GM21717 (cell line): ENCODE measurements at regions not wholly inside any gene's neighbourhood (a gene's known extent, or its start where the extent isn't known, plus 50 kb on each side); places are given as distances from the start of the nearest gene placed in this dataset.
"Not testable (repeated sequence)": the region's sequence is repeated elsewhere in the genome, so short reads cannot be mapped to it uniquely, and the experiment has no call there.

Source experiments
- ATAC-seq: cut with Tn5 transposase; IDR thresholded peaks from one replicate; pipeline ENCODE4 v1.9.1; 2021; ENCODE audit warnings: mild to moderate bottlenecking, moderate library complexity; ENCODE audit not compliant: unreplicated experiment

DNA sequence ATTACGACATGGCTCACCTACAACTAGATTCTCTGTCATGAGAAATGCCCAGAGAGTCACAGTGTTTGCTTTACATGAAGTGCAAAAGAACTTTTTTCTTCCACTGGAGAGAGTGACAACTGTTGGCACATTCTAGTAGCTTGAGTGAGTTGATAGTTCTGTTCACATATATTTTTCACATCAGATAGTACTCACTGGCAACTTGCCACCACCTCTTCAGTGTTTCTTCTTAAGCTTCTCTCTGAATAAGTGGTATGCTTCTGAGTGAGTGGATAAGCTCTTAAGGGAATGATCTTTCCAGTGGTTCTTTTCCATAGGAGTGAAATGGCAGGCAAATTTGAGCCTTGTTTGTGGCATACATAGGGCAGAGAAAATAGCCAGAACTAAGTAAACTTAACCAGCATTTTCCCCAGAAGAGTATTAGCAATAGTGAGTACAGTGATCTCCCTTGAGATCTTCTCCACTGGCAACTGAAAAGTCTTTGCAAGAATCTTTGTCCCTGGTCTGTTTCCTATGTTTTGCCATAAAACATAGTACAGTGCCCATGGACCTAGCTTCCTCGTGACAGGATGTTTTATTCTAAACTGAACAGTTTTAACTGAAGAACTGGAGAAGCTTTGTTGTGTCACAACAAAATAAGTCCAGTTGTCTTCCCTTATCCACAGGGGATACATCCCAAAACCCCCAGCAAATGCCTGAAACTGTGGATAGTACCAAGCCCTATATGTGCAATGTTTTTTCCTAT lies 125.4 kb upstream of the CDK13 start:
- no peak for ATAC-seq

DNA sequence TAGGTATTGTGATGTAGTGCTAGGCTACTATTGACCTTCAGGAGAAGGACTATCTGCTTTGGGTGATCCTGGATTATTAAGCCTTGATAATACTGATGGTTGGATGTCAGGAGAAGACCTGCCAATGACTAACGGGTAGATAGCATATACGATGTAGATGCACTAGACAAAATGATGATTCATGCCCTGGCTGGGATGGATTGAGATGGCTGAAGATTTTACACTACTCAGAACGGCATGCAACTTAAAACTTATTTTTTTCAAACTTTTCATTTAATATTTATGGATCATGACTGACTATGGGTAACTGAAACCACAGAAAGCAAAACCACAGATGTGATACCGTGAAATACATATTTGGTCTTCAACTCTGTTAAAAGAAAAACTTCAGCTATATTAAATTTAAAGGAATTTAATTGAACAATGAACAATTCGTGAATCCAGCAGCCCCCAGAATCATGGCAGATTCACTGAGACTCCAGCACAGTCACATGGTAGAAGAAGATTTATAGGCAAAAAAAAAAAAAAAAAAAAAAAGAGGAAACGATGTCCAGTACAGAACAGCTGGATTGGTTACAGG lies 124.6 kb upstream of the CDK13 start:
- ATAC-seq, result no peak

DNA sequence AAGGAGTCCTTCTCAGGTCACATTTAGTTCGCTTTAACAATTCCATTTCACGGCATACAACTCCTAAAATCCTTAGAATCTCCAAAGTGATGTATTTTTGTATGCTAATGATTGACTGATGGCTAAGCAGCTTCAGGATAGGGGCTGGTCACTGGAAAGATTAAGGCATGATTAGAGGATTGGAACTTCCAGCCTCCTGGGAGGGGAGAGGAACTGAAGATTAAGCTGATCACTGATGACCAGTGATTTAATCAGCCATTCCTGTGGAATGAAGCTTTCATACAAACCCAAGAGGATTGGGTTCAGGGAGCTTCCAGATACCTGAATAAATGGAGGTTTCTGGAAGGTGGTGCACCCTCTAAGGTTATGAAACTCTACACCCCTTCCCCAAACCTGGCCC lies 123.9 kb upstream of the CDK13 start:
- no peak for ATAC-seq

DNA sequence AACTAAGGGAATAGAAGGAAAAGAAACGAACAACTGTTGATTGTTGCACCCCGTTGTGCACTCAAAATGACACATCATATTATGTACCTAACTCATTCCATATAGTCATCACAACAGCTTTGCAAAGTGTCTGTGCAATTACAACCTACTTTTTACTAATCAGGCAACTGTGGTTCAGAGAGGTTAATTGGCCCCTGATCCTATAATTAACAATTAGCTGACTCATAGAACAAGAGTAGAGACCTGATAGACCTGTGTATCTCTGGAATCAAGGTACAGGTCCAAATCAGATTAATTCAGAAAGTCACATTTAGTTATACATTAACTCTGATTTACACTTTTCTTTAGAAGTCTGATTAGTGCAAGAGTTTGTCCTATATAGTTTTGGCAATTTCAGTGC lies 122.5 kb upstream of the CDK13 start:
- ATAC-seq, result no peak

DNA sequence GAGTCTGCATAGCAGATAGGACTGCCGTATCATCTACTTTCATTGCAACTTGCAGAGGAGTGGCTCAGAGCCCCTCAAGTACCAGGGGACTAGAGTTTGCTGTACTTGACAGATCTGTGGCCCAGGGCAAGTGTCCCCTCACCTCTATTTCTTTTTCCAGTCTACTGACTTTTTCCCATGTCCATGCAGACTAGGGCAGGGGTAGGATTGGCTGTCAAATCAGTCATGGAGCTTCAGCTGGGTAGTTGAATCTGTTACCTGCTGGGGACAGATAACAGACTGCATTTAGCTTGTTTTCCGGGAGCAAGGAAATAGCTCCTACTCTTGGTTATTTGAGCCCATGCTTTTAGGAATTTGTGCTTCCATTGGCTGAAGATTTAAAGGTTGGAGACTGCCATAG lies 121.0 kb upstream of the CDK13 start:
- no peak for ATAC-seq

DNA sequence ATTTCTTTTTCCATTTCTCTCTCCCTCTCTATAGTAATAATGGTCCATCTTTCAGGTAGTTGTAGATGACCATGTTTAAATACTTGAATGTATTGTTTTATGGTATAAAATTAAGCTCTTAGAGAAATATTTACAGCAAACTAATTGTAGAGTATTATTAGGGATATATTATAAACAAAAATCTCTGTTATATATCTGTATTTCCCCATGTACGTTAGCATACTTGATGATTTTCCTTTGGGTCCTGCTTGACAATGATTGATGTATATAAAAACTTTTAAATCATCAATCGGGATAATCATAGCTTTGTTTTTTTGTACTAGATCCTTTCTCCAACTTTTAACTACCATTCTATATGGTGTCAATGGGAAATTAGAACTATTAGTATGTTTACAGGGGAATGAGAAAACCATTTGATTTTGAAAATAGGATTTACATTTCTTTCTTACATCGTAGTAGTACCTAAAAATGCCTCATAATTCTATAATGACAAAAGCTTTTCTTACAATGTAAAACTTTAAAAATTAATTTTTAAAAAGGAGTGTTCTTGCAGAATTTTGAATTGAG lies 117.5 kb upstream of the CDK13 start:
- no peak for ATAC-seq

DNA sequence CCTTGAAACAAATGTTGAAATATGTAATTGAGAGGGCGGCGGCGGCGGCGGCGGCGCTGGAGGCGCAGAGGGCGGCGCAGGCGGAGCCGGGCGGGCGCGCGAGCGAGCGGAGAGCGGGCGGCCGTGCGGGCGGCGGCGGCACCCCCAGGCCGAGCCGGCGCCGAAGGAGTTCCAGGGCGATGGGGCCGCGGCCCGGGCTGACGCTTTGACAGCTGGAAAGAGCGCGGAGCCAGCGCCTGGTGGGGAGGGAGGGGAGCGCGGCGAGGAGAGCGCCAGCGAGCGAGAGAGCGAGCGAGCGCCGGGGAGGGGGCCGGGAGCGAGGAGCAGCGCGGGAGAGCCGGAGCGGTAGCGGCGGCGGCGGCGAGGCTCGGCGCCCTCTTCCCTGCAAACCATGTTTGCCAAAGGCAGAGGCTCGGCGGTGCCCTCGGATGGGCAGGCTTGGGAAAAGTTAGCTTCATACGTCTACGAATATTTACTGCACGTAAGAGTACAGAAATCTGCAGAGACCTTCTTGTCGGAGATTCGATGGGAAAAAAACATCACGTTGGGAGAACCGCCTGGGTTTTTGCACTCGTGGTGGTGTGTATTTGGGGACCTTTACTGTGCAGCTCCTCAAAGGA lies 116.8 kb upstream of the CDK13 start:
- not testable (repeated sequence) for ATAC-seq

DNA sequence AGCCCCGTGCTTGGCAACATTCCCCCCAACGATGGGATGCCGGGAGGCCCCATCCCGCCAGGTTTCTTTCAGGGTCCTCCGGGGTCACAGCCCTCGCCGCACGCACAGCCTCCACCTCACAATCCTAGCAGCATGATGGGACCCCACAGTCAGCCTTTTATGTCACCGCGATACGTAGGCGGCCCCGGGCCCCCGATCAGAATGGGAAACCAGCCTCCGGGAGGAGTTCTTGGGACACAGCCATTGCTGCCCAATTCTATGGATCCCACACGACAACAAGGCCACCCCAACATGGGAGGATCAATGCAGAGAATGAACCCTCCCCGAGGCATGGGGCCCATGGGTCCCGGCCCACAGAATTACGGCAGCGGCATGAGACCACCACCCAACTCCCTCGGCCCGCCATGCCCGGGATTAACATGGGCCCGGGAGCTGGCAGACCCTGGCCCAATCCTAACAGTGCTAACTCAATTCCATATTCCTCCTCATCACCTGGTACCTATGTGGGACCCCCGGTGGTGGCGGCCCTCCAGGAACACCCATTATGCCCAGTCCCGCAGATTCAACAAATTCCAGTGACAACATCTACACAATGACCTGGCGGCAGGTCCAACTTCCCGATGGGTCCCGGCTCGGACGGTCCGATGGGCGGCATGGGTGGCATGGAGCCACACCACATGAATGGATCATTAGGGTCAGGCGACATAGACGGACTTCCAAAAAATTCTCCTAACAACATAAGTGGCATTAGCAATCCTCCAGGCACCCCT lies 116.0 kb upstream of the CDK13 start:
- ATAC-seq, result not testable (repeated sequence)

DNA sequence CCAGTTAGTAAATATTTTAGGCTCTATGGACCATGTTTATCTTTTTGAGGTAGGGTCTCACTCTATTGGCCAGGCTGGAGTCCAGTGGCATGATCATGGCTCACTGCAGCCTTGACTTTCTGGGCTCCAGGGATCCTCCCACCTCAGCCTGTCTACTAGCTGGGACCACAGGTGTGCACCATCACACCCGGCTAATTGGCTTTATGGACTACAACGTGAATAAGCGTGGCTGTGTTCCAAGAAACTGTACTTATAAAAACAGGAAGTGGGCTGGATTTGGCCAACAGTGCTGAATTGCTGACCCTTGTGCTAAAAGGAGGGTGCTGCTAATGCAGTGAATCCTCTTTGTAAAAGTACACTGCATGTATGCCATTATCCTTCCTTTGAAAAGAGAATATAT lies 111.7 kb upstream of the CDK13 start:
- no peak for ATAC-seq

DNA sequence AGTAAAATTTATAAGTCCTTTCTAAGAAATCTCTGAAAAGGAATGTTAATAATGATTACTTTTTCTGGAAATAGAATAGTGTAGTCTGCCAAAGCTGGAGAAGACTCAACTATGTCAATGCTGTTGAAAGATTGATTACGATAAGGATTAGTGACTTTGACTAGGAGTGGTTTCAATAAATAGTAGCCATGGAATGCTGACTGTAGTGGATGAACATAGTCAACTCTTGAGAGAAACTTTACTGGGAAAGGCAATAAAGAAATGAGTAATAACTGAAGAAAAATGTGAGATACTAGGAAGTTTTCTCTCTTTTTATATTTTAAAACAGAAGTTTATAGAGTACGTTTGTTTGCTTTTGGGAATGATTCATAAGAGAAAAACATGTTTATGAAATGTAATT lies 105.0 kb upstream of the CDK13 start:
- ATAC-seq, result no peak

DNA sequence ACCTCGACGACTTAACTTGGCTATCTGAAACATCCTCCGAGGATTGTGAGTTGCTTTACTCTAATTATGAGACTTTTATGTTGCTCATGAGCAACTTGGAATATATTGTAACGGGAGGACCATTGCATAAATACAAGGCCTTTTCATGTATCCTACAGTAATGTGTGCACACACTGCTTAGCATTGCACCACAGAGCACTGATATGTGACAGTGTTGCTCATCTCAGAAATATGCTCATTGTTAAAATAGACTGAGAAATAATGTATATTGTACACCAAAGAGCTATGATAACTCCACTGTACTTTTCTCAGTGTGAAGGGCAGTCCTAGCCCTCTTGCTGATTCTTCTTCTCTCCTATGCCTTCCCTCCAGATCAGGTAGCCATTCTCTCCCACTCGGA lies 102.8 kb upstream of the CDK13 start:
- no peak for ATAC-seq

DNA sequence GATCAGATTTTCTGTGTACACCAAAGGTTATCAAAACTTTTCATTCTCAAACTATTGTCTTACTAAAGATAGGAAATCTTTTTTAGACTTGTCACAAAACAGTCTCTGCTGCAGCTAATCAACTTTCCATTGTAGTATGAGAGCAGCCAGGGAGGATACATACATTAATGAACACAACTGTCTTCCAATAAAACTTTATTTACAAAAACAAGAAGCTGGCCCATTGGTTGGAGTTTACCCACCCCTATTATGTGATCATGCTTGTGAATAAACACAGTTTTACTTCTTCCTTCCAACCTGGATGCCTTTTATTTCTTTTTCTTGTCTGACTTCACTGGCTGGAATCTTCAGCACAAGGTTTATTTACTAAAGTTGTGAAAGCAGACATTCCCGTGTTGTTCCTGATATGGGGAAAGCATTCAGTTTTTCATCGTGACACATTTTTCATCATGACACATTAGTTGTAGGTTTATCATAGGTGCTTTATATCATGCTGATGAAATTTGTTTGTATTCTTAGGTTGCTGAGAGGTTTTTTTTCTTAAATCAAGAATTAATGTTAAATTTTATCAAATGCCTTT lies 98.5 kb upstream of the CDK13 start:
- ATAC-seq, result no peak

DNA sequence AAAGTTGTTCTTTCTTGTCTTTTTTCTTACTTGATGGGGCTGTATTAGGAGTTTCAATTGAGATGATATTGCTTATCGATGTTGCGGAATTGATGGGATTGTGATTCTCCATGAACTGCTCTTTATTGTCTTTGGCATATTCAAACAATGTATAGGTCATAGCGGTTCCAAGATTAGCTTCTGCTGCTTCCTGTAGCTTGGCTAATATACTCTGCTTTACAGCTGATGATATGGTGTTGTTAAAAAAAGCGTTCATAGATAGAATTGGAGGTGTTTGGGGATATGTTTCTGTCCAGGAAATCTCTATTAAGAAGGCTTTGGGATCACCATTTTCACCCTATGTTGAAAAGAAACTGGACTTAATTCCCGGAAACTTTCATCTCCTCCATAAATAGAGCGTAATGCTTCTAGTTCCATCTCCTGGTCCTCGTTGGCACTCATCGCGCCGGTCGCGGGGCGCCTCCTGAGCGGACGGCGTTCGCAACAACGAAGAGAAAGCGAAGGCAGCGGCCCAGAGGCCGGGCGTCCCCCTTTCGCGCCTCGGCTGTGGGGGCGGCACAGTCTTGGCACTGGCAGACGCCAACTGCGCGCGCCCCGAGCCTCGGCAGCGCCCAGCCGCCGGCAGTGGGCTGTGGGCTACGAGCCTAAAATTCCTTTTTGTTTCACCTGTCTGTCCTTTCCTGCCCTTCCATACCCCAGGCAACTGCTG lies 95.3 kb upstream of the CDK13 start:
- ATAC-seq, result peak; percentile 68

DNA sequence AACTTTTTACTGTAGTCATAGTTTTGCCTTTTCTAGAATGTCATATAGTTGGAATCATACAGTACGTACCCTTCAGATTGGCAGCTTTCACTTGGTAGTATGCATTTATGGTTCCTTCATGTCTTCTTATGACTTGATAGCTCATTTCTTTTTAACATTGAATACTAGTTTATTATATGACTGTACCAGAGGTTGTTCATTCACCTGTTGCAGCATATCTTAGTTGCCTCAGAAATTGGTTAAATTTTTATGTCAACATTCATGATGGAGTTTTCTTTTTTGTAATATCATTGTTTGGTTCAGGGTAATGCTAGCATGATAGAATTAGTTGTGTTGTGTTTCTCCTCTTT lies 94.8 kb upstream of the CDK13 start:
- ATAC-seq, result no peak

DNA sequence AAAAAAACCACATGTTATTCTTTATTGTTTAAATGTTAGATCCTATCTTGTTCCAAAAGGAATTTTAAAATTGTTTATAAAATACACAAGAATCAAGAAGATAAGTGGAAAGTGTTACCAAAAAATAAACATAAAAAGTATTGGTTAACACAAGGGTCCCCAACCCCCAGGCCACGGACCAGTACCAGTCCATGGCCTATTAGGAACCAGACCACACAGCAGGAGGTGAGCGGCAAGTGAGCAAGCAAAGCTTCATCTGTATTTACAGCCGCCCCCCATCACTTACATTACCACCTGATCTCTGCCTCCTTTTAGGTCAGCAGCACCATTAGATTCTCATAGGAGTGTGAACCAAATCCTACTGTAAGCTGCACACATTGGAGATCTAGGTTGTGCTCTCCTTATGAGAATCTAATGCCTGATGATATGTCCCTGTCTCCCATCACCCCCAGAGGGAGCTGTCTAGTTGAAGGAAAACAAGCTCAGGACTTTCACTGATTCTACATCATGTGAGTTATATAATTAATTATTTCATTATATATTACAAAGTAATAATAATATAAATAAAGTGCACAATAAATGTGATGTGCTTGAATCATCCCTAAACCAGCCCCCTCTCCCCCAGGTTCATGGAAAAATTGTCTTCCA lies 86.3 kb upstream of the CDK13 start:
- not testable (repeated sequence) for ATAC-seq

DNA sequence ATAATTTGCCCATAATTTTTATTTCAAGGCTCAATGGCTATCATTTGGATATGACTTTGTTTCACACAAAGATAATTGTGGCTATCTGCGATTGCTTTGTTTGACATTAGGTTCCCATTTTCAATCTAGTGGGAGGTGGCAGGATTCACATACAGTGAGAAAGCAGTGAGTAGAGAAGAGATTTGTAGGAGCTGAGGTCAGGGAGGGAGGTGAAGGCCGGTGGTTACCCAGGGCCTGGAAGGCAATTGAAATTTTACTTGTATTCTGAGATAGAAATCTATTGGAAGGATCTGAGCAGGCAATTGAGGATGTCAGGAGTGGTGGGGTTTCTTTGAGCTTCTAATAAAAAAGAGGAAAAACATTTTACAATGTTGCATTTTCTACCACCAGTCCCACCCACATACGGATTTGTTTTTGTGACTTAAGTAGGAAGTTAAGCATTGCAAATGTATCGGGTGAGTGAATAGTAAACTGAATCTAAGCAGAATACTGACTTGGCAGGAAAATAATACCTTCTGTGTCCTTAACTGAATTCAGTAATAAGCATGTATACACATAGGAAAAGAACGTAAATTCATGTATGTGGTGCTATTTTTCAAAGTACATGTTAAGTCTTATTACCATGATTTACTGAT lies 80.1 kb upstream of the CDK13 start:
- ATAC-seq, result not testable (repeated sequence)

DNA sequence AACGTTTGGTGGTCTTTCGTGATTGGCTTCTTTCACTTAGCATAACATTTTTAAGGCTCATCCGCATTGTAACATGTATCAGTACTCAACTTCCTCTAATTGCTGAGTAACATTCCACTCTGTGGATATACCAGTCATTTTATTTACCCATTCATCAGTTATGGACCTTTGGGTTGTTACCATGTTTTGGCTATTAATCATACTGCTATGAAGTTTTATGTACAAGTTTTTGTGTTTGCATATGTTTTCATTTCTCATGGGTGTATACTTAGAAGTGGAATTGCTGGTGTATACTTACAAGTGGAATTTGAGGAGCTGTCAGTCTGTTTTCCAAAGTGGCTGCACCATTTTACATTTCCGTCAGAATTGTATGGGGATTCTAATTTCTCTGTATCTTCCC lies 78.4 kb upstream of the CDK13 start:
- not testable (repeated sequence) for ATAC-seq

DNA sequence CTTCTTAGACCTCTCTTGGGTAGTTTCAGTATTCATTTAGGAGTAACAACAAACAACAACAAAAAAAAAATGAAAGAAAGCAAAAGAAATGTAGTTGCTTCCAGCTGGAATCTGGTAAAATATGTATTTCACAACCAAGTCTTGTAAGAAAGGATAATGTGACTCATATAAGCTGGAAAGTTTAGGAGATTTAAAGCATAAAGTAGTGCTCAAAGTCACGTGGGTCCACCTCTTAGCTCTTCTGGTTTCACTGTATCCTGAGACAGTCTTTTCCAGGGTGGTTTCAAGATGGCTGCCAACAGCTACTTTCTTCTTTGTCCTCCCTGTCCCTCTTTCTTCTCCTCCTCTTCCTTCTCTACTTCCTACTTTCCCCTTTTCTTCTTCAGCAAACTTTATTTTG lies 69.5 kb upstream of the CDK13 start:
- ATAC-seq, result no peak

DNA sequence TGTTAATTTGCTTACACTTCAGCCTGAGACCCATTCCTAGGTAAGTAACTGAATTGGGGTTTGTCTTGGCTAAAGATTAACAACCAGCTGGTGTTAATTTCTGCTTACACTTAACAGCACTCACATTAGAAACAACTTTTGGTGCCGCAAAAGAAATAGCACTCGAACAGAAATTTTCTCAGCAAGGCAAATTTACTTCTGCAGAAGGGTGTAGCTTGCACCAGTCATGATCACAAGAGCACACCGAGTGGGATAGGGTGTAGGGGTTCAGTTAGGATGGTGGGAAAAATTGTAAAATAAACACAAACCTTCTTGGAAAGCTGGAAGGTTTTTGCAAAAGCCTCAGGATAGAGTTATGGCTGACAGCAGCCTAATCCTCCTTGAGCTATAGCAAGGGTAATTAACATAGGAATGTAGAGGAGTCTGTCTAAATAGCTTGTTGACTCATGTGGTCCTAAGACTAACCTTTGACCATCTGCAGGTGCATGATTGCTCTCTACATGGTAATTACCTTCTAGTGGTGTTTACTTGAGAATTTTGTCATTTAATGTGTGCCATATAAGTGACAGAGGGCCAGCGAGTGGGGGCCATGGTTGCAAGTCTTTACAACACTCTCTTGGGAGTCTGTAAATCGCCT lies 67.8 kb upstream of the CDK13 start:
- no peak for ATAC-seq
